ENCODE measurements at regions not wholly inside any gene's neighbourhood (a gene's known extent, or its start where the extent isn't known, plus 50 kb on each side); places are given as distances from the start of the nearest gene placed in this dataset.
"Not testable (repeated sequence)": the region's sequence is repeated elsewhere in the genome, so short reads cannot be mapped to it uniquely, and the experiment has no call there.

DNA sequence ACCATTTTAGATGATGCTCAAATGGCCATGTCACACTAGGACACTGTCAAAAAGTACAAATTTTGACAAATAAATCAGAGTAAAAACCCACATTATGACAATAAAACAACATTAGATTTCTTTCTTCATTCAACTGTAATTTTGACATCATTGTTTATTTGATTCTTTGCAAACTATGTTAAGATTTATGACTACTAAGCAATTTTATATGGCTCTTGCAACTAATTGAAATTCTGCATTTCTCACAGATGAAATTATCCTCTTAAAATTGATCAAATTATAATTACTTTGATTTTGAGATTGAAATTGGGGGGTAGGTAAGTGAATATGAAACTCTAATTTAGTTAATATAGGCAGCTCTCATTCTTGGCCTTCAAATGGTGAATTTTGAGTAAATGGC is 59.8 kb downstream of the ATOH1 start:
- DNase-seq = no peak

DNA sequence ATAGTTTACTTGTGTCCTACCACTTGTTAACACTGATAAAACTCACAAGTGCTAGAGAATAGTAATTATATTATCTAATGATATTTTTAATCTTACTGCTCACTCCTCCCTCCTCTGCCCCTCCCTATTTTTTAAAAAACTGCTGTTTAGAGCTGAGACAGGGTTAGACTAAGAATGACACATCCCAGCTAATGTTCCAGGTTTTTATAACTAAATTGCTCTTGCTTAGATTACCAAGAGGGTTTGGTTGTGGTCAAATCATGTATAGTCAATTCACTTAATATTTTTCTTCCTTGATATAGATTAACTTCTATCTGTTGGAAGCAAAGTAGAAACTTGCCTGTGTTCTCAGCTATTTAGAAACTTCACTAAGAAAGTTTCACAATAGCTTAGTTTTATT is 60.2 kb downstream of the ATOH1 start:
- no peak for DNase-seq

DNA sequence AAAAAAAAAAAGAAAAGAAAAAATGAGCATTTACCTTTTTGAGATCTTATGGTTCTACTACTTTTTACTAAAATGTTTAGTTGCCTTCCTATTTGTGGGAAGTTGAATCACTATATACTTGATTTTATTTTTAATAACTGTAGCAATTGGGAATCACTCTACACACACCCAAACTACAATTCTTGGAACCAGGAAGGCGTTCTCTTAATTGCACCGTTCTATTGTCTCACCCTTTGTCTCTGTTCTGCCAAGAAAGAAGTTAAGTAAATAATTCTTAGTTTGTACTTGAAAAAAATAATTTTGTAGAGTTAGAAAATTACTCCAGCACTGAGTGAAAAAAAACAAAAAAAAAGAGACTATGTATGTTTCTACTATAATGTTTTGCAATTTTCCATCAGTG is 62.7 kb downstream of the ATOH1 start:
- DNase-seq = no peak

DNA sequence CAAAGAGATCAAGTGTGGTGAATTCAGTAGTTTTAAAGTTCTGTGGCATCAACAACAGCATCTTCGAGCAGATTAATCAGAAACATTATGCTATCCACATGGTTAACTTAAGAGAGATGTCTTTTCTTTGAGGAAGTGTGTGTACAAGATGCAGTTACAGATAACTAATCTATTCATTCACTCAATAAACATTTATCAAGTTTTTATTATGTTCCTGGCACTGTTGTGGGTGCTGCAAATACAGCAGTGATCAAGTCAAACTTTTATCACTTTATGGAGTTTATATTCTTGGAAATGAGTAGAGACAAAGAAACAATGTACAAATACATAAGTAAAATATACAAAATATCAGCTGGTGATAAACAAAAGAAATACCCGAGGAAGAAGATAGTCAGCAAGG is 66.4 kb downstream of the ATOH1 start:
- no peak for DNase-seq

DNA sequence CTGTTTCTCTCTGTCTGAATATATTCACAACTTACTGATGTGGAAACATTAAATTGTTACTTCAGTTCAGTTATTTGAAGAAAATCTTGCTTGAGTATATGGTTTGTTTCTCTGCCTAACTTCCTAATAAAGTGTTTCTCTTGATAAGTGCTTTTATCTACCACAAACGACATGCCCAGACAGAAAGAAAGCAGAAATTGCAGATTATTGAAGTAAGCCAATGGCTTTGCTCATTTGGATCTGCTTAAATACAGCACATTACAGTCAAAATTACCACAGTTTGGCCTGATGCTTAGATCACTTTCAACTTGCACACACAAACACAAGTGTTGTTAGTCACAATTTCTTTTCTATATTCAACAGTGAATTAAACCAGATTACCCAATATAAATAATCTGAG is 68.0 kb downstream of the ATOH1 start:
- DNase-seq = no peak

DNA sequence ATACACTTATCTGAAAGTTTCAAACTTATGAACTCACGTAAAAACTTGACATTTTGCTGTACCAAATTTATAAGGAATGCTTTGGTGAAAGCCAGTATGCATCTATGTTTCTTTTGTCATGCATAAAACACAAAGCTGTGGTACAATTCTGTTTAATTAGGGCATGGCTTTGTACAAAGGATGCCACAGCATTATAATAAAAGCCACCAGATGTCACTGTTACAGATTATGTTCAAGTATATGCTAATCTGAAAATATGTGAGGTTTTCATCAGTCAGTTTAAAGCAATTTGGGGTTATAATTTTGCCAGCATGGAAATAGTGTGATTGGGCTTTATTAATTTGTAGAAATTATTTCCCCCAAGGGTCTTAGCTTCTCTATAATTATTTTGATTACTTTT is 69.0 kb downstream of the ATOH1 start:
- DNase-seq = no peak

DNA sequence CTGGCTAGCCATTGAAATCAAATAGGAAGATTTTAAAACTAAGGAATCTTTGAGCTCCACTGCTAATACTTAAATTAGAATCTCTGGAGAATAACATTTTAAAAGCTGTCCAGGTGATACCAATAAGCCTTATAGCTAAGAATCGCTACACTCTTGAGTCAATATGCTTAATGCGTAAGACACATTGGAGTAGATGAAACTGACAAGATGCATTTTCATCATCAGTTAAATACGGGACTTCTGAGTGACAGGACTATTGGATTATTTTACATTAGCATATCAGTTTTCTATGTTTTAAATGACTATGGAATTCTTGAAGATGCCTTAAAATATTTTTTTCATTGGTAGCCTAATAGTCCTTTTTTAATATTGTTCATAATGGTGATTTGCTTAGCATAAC is 80.2 kb downstream of the ATOH1 start:
- DNase-seq = no peak

DNA sequence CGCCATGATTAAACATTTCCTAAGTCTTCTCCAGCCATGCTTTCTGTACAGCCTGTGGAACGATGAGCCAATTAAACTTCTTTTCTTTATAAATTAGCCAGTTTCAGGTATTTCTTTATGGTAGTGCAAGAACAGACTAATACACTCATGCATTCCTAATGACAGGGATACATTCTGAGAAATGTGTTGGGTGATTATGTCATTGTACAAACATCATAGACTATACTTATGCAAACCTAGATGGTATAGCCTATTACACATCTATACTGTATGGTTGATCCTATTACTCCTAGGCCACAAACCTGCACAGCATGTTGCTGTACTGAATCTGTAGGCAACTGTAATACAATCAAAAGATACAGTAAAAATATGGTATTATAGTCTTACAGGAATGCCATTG is 83.1 kb downstream of the ATOH1 start:
- no peak for DNase-seq

DNA sequence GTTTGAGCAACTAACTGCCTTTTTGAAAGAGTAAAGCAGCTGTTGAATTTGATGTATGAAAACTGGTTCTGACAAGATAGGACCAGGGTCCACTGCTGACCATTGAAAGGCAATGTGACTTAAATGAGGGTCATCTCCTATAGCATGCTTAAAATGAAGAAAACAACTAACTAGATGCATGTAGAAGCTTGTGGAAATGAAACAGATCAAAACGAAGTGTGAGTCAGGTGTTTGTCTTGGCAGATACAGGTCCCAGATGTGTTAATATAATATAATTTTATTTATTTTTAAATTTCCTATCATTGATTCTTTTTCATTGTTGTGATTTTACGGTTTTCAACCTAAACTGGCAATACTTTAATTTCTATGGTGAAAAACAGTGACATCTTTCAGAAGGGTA is 83.6 kb downstream of the ATOH1 start:
- no peak for DNase-seq

DNA sequence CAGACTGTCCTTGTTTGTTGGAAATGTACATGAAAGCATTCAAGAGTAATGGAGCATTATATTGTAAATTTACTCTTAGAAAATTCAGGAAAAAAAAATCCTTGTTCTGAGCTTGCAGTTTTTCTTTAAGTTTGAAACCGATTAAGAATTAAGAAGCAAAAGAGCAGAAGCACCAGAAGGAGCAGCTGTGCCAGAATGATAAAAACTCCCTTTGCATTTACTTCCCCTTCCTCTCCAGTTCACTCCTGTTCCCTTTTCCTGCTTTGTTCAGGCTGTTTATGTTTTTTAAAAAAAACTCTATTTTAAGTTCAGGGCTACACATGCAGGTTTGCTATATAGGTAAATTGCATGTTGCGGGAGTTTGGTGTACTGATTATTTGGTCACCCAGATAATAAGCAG is 90.3 kb downstream of the ATOH1 start:
- DNase-seq = no peak

DNA sequence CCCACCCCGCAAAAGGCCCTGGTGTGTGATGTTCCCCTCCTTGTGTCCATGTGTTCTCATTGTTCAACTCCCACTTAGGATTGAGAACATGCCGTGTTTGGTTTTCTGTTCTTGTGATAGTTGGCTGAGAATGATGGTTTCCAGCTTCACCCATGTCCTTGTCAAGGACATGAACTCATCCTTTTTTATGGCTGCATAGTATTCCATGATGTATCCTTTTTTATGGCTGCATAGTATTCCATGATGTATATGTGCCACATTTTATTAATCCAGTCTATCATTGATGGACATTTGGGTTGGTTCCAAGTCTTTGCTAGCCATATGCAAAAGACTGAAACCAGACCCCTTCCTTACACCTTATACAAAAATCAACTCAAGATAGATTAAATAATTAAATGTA is 95.0 kb downstream of the ATOH1 start:
- DNase-seq = not testable (repeated sequence)

DNA sequence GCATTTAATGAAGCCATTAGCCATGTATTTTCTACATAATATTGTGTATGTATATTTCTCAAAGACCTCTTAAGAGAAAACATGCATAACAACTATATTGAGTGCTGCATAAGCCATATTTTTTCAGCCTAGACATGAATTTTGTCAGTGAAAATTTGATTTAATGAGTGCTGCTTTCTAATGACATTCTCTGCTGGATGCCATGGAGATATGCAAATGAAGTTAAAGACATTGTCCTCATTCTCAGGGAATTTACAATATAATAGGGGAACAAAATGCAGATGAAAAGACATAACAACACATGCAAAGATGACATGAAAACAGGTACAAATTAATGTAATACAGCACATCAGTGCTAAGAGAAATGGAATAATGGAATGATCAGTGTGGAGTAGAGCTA is 118.7 kb downstream of the ATOH1 start:
- no peak for DNase-seq

DNA sequence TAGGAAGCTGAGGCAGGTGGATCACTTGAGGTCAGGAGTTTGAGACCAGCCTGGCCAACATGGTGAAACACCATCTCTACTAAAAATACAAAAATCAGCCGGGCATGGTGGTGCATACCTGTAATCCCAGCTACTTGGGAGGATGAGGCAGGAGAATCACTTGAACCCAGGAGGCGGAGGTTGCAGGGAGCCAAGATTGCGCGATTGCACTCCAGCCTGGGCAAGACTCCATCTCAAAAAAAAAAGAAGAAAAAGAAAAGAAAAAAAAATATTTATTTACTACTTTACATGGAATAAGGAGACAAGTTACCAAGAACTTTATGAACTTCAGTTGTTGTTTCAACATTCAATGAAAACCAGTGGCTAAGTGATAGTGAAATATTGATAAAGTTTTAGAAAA is 121.7 kb downstream of the ATOH1 start:
- not testable (repeated sequence) for DNase-seq

DNA sequence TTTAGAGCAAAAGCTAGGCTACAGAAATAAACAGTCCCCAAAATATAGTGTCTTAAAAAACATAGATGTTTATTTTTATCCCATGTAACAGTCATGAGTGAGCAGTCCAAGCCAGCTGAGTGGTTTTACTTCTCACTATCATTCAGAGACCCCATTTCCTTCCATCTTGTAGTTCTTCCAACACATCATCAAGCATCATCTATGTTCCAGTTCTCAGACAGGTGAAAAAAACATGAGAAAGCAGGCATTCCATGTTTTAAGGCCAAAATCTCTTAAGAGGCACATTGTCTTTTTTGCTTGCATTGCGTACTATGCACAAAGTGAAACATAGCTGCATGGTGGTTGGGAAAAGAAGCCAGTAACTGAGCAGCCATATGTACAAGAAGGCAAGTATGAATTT is 128.6 kb downstream of the ATOH1 start:
- no peak for DNase-seq

DNA sequence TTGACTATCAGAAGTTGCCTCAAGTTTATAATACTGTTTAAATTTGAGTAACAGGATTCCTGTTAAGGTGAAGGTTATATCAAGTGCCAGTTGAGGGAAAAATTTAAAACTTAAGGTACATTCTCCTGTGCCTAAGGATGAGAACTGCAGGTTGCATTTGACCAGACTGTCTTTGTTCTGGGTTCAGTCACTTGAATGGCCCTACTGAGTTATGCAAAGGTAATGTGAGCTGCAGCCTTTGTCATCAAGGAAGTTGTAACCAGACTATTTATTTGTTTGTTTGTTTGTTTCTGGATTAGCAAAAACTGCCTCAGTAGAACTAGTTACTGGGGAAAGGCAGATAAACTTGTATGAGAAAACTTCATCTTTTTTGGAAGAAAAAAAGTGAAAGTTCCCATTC is 131.9 kb downstream of the ATOH1 start:
- no peak for DNase-seq

DNA sequence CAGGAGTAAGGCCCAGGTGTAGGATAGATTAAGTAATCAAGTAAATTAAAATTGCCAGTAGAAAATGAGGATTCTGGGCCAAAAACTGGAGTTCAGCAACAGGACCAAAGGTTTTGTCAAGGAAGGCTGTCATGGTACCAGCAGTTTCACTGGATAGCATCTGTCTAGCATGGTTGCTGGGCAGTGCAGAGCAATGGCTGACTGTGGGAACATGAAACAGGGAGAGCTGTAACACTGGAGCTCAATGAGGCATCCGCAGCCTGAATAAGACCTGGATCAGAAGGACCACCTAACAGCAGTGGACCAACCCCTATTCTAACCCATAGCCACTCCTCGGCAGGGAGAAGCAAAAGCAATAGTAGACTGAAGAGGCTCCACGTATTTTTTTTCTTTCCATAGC is 132.4 kb downstream of the ATOH1 start:
- no peak for DNase-seq

DNA sequence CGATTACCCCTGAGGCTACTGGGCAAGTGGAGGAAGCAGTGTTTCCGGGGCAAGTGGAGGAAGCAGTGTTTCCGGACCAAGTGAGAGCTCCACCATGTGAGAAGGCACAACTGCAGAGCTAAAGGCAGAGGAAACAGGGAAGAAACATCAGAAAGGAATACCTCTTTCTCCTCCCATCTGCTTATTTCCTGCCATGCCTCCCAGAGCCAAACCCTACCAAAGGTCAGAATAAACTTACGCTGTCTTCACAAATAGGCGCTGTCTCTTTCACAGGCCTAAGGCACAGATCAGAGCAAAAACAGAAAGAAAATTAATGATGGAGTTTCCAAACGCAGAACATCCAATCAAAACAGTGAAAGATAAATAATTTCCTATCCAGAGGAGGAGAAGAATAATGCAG is 153.0 kb downstream of the ATOH1 start:
- no peak for DNase-seq

DNA sequence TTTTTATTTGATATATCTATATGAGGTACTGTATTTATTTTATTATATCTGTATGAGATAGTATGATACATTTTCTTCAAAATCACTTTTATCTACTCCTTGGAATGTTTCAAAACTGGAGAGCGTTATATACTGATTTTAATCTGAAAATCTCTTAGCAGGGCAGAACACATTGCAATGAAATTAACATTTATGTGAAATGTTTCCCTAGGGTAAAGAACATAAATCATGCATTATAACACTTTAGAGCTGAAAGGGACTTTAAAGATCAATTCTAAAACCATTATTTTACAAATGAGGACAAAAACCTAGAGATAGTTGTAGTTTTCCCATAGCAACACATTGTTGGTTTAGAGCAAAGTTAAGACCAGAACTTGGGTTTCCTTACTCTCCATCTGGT is 153.7 kb downstream of the ATOH1 start:
- no peak for DNase-seq

DNA sequence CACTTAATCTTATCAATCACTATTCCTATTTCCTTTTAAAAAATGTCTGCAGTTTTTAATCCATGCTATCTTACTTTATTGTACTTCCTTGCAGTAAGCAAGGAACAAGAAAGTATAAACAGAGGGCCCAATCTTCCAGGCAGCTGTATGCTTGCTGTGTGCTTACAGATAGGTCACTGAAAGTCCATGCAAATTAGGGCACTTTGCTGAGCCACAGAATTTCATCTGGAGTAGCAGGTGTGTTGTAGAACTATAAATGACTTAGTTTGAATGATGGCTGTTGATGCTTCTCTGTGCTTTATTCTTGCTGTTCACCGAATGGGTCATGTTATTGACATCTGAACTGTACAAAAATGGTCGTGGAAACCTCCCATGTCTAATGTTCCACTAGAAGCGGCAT is 154.6 kb downstream of the ATOH1 start:
- DNase-seq = no peak

DNA sequence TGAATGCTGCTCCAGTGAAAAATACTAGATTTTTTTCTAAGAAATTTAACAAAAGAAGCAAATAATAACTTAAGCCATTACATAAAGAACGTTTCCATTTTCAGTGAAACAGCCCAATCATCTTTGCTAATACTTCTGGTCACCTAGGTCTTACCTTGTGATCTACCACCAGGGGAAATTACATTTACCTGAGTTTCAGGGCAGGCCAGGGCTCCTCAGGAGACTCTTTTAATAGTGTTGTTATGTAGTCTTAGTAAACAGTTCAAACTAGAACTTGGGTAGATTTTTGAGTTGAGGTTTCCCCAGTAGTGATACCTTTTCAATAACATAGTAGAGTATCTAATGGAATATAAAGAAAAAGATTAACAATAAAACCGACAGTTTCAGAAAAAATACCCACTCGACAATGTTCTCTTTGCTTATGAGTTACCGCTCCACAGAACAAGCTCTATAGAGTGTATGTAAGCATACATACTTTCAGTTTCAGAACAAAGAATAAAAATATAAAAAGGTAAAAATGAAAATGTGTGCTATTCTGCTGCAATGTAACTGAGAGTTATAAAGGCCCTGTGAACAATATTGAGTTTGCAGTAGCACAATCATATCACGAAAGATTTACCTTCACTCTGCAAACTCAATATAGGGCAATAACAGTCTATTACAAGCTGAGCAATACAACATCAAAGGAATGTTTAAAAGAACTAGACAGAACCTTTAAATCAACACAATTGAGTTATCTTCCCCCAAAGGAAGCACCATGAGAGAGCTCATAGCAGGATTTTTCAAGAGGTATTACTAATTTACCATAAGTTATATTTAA is 165.8 kb downstream of the ATOH1 start:
- DNase-seq = no peak

DNA sequence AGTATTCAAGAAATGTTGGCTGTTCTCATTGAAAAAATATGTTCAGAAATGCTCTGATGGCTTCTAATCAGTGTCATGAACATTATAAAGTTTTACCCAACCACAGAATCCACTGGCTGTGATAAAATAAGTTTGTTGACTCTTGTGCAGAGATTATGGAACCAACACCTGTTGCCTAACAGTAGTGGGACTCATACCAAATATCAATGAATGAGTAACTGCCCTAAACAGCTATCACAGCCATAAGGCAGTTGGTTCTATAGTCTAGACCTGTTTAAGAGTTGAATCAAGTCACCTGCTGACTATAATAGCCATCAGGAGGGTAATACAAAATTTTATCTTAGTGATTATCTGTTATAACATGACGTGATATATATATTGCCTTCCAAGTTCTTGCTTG is 168.3 kb downstream of the ATOH1 start:
- DNase-seq = no peak

DNA sequence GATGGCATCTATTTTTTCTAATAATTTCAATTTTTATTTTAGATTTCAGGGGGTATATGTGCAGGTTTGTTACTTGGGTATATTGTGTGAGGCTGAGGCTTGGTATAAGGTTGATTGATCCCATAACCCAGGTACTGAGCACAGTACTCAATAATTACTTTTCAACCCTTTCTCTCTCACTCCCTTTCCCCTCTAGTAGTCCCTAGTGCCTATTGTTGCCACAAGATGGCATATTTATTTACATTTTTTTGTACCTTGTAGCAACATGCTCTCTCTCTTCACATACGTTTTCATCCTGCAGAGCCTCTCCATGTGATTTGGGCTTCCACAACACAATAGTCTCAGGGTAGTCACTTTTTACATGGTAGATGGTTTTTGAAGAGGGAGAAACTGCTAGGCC is 172.0 kb downstream of the ATOH1 start:
- DNase-seq = no peak

DNA sequence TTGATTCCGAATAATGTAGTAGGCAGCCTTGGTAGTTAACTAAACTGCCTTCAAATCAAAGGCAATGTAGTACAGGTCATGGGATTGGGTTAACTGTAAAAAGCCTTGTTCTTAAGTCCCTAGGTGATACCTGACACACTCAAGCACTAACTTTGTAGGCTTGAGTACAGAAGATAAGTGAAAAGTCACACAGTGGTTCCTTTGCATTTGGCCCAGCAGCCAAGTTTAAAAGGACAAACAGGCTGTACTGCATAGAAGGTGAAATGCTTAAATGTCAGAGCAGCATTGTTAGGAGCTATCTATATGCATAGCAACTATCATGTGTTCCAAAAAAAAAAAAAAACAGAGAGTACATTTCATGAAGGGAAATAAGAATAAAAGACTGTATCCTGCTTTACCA is 178.4 kb downstream of the ATOH1 start:
- no peak for DNase-seq

DNA sequence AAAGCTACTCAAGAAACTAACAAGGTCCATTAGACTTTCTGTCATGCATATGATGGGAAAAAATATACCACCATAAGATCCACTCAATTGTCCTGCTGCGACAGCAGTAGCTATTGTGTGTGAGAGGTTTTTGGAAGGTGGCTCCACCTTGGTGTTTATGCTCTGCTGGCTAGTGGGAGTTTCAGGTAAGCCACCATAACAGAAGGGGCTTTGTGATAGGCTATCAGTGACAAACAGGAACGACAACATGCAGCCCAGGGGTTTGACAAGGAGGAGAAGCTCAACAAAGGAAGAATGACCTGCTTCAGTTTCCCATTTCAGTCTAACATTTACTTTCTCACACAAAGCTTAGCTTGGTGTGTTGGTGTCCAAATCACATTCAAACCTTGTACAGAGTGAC is 182.6 kb downstream of the ATOH1 start:
- DNase-seq = no peak
